HEK293 (cell line): ENCODE measurements at regions not wholly inside any gene's neighbourhood (a gene's known extent, or its start where the extent isn't known, plus 50 kb on each side); places are given as distances from the start of the nearest gene placed in this dataset.

ENCODE experiments used
- CTCF ChIA-PET: fragments of 350-600 bp; formaldehyde crosslinking; extraction: SDS; loops from one replicate; lab custom pipeline; 2021; ENCODE audit warnings: antibody characterized with exemption; lab: Yijun Ruan, JAX
- POLR2A ChIA-PET: fragments of 300-600 bp; formaldehyde crosslinking; extraction: SDS; loops from one replicate; lab custom pipeline; 2020; ENCODE audit warnings: antibody characterized with exemption, inconsistent platforms; lab: Yijun Ruan, JAX
- H3K27ac ChIP-seq: fragments of 200-500 bp; sonication (Bioruptor generic); 2 replicates; pipeline ENCODE4 v1.5.1; 2014; ENCODE audit warnings: low read depth, low read length, control low read depth, inconsistent platforms; ENCODE audit errors: extremely low read depth
- H3K36me3 ChIP-seq, 2 experiments: fragments of 200-500 bp in 1 of 2; sonication (Bioruptor generic) in 1 of 2; 1 replicate in 1 of 2; 2 replicates in 1 of 2; pipeline ENCODE4 v1.5.1; 2014 to 2017; ENCODE audit warnings: inconsistent platforms in 2 of 2, low read length in 2 of 2; ENCODE audit not compliant: control insufficient read depth in 2 of 2, insufficient read depth in 1 of 2
- H3K4me1 ChIP-seq: fragments of 200-500 bp; sonication (Bioruptor generic); 2 replicates; pipeline ENCODE4 v1.5.1; 2014; ENCODE audit warnings: mild to moderate bottlenecking, low read length, inconsistent platforms; ENCODE audit not compliant: control insufficient read depth, insufficient read depth
- H3K4me3 ChIP-seq: 2 replicates; pipeline ENCODE4 v1.5.1; 2011; ENCODE audit warnings: low read depth, mild to moderate bottlenecking, control low read depth, low read length, moderate library complexity
- H3K9me3 ChIP-seq: fragments of 200-500 bp; sonication (Bioruptor generic); 2 replicates; pipeline ENCODE4 v1.5.1; 2014; ENCODE audit warnings: low read depth, low read length, inconsistent platforms; ENCODE audit not compliant: control insufficient read depth, insufficient read depth
- KLF1 ChIP-seq: fragments of 450-650 bp; formaldehyde crosslinking; IDR thresholded peaks from 2 replicates; pipeline ENCODE4 v1.5.1; 2016; ENCODE audit warnings: missing biosample characterization, missing genetic modification characterization
- KLF10 ChIP-seq: fragments of 450-650 bp; IDR thresholded peaks from 2 replicates; pipeline ENCODE4 v1.5.1; 2018; ENCODE audit warnings: missing biosample characterization, mild to moderate bottlenecking, missing genetic modification characterization
- KLF7 ChIP-seq: fragments of 450-650 bp; formaldehyde crosslinking; IDR thresholded peaks from 2 replicates; pipeline ENCODE4 v1.5.1; 2016; ENCODE audit warnings: missing biosample characterization, missing genetic modification characterization, borderline replicate concordance
- PRDM10 ChIP-seq: fragments of 450-650 bp; formaldehyde crosslinking; IDR thresholded peaks from 2 replicates; pipeline ENCODE4 v1.5.1; 2016; ENCODE audit warnings: missing biosample characterization, missing genetic modification characterization
- ZBTB1 ChIP-seq: fragments of 450-650 bp; formaldehyde crosslinking; IDR thresholded peaks from 2 replicates; pipeline ENCODE4 v1.5.1; 2016; ENCODE audit warnings: missing biosample characterization, missing genetic modification characterization
- ZBTB6 ChIP-seq: fragments of 450-650 bp; formaldehyde crosslinking; IDR thresholded peaks from 2 replicates; pipeline ENCODE4 v1.5.1; 2017; ENCODE audit warnings: missing biosample characterization, missing genetic modification characterization
- ZNF23 ChIP-seq: fragments of 450-650 bp; formaldehyde crosslinking; IDR thresholded peaks from 2 replicates; pipeline ENCODE4 v1.5.1; 2016; ENCODE audit warnings: missing biosample characterization, missing genetic modification characterization, borderline replicate concordance
- ZNF311 ChIP-seq: fragments of 450-650 bp; formaldehyde crosslinking; IDR thresholded peaks from 2 replicates; pipeline ENCODE4 v1.5.1; 2017; ENCODE audit warnings: missing biosample characterization, missing genetic modification characterization, borderline replicate concordance
- ZNF362 ChIP-seq: fragments of 450-650 bp; formaldehyde crosslinking; IDR thresholded peaks from 2 replicates; pipeline ENCODE4 v1.5.1; 2016; ENCODE audit warnings: missing biosample characterization, missing genetic modification characterization
- ZNF37A ChIP-seq: fragments of 450-650 bp; IDR thresholded peaks from 2 replicates; pipeline ENCODE4 v1.5.1; 2018; ENCODE audit warnings: missing biosample characterization, missing genetic modification characterization
- ZNF513 ChIP-seq: fragments of 450-650 bp; IDR thresholded peaks from 2 replicates; pipeline ENCODE4 v1.5.1; 2018; ENCODE audit warnings: missing biosample characterization, missing genetic modification characterization
- ZNF530 ChIP-seq: fragments of 450-650 bp; formaldehyde crosslinking; IDR thresholded peaks from 2 replicates; pipeline ENCODE4 v1.5.1; 2016; ENCODE audit warnings: low read depth, missing biosample characterization, missing genetic modification characterization
- ZNF548 ChIP-seq: fragments of 450-650 bp; formaldehyde crosslinking; IDR thresholded peaks from 2 replicates; pipeline ENCODE4 v1.5.1; 2016; ENCODE audit warnings: missing biosample characterization, missing genetic modification characterization
- ZNF664 ChIP-seq: fragments of 450-650 bp; formaldehyde crosslinking; IDR thresholded peaks from 2 replicates; pipeline ENCODE4 v1.5.1; 2016; ENCODE audit warnings: missing biosample characterization, missing genetic modification characterization
- ZNF692 ChIP-seq: fragments of 450-650 bp; formaldehyde crosslinking; IDR thresholded peaks from 2 replicates; pipeline ENCODE4 v1.5.1; 2016; ENCODE audit warnings: missing biosample characterization, missing genetic modification characterization
- ZNF776 ChIP-seq: fragments of 450-650 bp; formaldehyde crosslinking; IDR thresholded peaks from 2 replicates; pipeline ENCODE4 v1.5.0; 2017; ENCODE audit warnings: missing biosample characterization, missing genetic modification characterization, borderline replicate concordance
- ZNF777 ChIP-seq: fragments of 450-650 bp; formaldehyde crosslinking; IDR thresholded peaks from 2 replicates; pipeline ENCODE4 v1.5.1; 2017; ENCODE audit warnings: missing biosample characterization, missing genetic modification characterization, borderline replicate concordance

GRCh38 chr13:62781866-62782265, 1366.2 kb upstream of the PCDH20 start (continued):
- TF ChIP-seq ZBTB1 (tag by site-specific recombination) (no peak), ZNF548 (tag by site-specific recombination) (no peak), KLF1 (tag by site-specific recombination) (no peak)

- H3K4me1 ChIP-seq: no peaks in the 10 kb centered on the region
- H3K4me3 ChIP-seq: no peak overlapping the region
- H3K9me3 ChIP-seq: no peaks in the 10 kb centered on the region
- CTCF ChIA-PET: interaction anchor here (0.8 kb wide), 1 partner anchor 340 kb away, joined by 3 read pairs; no protein-coding TSS in a partner anchor
- no peaks in the 10 kb centered on the region for H3K36me3 ChIP-seq
- TF ChIP-seq ZNF513 (tag by site-specific recombination) (no peak), ZNF37A (tag by site-specific recombination) (no peak), ZNF23 (tag by site-specific recombination) (no peak), ZNF530 (tag by site-specific recombination) (no peak), ZNF311 (tag by site-specific recombination) (no peak), ZNF362 (tag by site-specific recombination) (no peak), KLF10 (tag by site-specific recombination) (no peak), ZNF692 (tag by site-specific recombination) (no peak), PRDM10 (no peak), ZBTB6 (tag by site-specific recombination) (no peak), ZNF777 (no peak), ZNF776 (no peak)
- TF ChIP-seq, all 188 proteins: peak for 0
- no peak overlapping the region for H3K27ac ChIP-seq
- POLR2A ChIA-PET: no interaction called here
Measured at GRCh38 chr13:62779161-62779560, 1363.5 kb upstream of the PCDH20 start.

- Histone ChIP-seq H3K9me3 (no peaks in the 10 kb centered on the region), H3K4me1 (no peaks in the 10 kb centered on the region), H3K4me3 (no peak overlapping the region), H3K27ac (no peak overlapping the region), H3K36me3 (no peaks in the 10 kb centered on the region)
- TF ChIP-seq ZNF664 (no peak), KLF7 (no peak)
- ChIA-PET CTCF (no interaction called here), POLR2A (no interaction called here)
Measured at GRCh38 chr13:62767473-62767872, 1351.8 kb upstream of the PCDH20 start.
